ENCODE measurements at regions not wholly inside any gene's neighbourhood (a gene's known extent, or its start where the extent isn't known, plus 50 kb on each side); places are given as distances from the start of the nearest gene placed in this dataset.
"Not testable (repeated sequence)": the region's sequence is repeated elsewhere in the genome, so short reads cannot be mapped to it uniquely, and the experiment has no call there.

DNA sequence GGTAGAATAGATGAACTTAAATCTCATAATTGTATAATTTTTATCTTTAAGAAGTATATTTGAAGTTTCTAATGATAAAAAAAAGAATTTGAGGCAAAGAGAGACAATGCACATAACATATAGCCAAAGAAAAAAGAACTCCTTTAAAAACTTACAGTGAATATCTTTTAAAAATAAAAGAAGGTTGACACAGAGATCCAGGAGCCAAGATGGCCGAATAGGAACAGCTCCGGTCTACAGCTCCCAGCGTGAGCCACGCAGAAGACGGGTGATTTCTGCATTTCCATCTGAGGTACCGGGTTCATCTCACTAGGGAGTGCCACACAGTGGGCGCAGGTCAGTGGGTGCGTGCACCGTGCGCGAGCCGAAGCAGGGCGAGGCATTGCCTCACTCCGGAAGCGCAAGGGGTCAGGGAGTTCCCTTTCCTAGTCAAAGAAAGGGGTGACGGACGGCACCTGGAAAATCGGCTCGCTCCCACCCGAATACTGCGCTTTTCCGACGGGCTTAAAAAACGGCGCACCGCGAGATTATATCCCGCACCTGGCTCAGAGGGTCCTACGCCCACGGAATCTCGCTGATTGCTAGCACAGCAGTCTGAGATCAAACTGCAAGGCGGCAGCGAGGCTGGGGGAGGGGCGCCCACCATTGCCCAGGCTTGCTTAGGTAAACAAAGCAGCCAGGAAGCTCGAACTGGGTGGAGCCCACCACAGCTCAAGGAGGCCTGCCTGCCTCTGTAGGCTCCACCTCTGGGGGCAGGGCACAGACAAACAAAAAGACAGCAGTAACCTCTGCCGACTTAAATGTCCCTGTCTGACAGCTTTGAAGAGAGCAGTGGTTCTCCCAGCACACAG lies 84.9 kb upstream of the G2E3 start:
- H3K4me1 Mint-ChIP-seq; H3K4me3 Mint-ChIP-seq; CTCF ChIA-PET; ATAC-seq; H3K9me3 Mint-ChIP-seq (ENCODE audit: low read depth); H3K27ac Mint-ChIP-seq; H3K36me3 Mint-ChIP-seq; DNase-seq: not testable (repeated sequence)
- H3K27me3 Mint-ChIP-seq: peaks cover 10% of the 10 kb centered on the region

DNA sequence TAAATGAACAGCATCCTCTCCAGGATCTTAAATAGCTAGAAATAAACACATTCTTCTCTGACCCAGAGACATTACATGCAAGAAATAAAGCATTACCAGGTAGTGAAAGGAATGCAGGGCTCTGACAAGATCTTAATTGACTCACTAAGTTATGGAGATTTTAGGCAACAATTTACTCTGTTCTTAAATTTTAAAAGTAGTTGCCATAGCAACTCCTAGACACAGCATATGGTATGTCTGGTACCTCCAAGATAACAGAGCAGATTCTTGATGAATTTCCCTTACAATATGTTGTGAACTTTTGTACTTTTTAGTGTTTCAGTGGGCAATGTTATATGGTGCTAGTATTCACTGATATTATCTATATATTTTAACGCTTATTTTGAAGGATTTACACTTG lies 76.7 kb upstream of the G2E3 start:
- CTCF ChIA-PET: no interaction called here
- no peak for DNase-seq
- Mint-ChIP-seq H3K36me3 (no peaks in the 10 kb centered on the region), H3K27ac (no peak overlapping the region), H3K27me3 (peaks cover 8% of the 10 kb centered on the region), H3K9me3 (ENCODE audit: low read depth) (no peaks in the 10 kb centered on the region), H3K4me3 (no peak overlapping the region), H3K4me1 (no peaks in the 10 kb centered on the region)
- no peak for ATAC-seq

DNA sequence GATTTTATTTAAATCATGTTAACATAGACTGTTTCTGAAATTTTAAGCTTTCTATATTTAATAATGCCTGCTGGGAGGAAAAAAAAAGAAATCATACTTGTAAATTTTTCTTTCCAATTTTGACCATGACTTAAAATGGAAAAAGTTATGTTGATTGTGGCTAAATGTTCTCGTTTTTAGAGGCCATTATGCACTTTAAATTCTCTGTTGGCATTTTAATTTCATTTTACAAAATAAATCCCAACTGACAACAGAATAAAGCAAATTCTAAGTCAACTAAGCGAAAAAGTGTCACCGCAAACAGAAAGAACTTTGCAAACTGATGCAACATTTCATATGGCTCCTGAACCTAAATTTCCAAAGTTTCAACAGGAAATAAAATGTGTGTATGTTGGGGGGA lies 74.8 kb upstream of the G2E3 start:
- CTCF ChIA-PET: no interaction called here
- peaks cover 8% of the 10 kb centered on the region for H3K27me3 Mint-ChIP-seq

DNA sequence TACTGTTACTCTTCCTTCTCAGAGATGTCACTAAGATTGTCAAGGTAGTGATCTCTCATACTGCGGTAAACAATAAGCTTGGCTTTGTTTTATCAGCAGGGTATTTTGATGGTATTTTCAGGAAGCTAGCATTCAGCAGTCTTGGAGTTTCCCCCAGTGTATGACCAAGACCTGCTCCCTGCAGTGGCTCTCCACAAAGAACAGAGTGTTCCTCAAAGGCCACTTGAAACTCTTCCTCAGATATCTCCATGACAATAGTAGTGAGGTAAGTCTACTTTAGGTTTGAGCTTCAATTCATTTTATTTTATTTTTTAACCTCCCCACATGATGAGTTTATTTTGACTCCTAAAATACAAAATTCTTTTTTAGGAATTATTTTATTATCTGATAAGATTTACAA lies 74.0 kb upstream of the G2E3 start:
- no peak overlapping the region for H3K27ac Mint-ChIP-seq
- H3K27me3 Mint-ChIP-seq: peaks cover 9% of the 10 kb centered on the region
- DNase-seq (no peak), ATAC-seq (no peak)
- H3K4me1 Mint-ChIP-seq: no peaks in the 10 kb centered on the region
- H3K4me3 Mint-ChIP-seq: no peak overlapping the region
- H3K9me3 Mint-ChIP-seq (ENCODE audit: low read depth): no peaks in the 10 kb centered on the region
- H3K36me3 Mint-ChIP-seq: no peaks in the 10 kb centered on the region
- CTCF ChIA-PET: no interaction called here

More for the DNA sequence above, 74.8 kb upstream of the G2E3 start:
- Mint-ChIP-seq H3K36me3 (no peaks in the 10 kb centered on the region), H3K4me1 (no peaks in the 10 kb centered on the region), H3K27ac (no peak overlapping the region), H3K4me3 (no peak overlapping the region), H3K9me3 (ENCODE audit: low read depth) (no peaks in the 10 kb centered on the region)
- DNase-seq (no peak), ATAC-seq (no peak)

DNA sequence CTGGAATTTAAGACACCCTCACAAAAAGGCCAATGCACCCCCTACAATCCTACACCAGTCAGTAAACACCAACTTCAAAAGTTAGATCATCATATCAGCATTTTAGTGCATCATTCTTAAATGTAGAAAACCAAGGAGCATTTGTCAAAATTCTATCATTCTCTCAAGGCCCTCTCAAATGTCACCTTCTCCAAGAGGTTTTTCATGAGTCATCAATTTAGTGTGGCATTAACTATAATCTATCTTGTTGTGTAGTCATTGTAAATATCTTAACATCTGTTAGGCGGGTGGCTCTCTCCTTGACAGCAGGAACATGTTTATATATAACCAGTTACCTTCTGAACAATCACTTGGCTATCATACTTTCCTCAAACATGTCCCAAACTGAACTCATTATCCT lies 62.1 kb upstream of the G2E3 start:
- ATAC-seq (no peak), DNase-seq (no peak)
- H3K4me1 Mint-ChIP-seq: no peaks in the 10 kb centered on the region
- no peaks in the 10 kb centered on the region for H3K9me3 Mint-ChIP-seq (ENCODE audit: low read depth)
- no peak overlapping the region for H3K4me3 Mint-ChIP-seq
- H3K36me3 Mint-ChIP-seq: no peaks in the 10 kb centered on the region
- H3K27ac Mint-ChIP-seq: no peak overlapping the region
- peaks cover 25% of the 10 kb centered on the region for H3K27me3 Mint-ChIP-seq
- CTCF ChIA-PET: no interaction called here

DNA sequence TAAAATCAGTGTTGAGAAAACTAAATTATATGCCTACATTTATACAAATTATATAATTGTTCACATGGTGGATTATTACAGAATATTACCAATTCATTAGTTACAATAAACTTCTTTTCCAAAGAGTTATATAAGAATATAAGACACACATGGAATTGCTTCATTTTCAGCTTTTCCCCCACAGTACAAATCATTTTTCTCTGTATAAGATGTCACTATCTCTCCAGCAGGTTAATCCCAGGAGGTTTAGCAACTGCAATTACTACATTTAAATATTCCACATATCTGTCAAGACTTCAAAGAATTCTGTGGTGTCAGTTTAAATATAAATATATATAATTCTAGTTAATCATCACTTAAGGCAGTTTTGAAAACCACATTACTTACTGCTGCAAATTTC lies 59.6 kb upstream of the G2E3 start:
- Mint-ChIP-seq H3K27me3 (peaks cover 22% of the 10 kb centered on the region), H3K4me3 (no peak overlapping the region), H3K27ac (no peak overlapping the region), H3K4me1 (no peaks in the 10 kb centered on the region), H3K9me3 (ENCODE audit: low read depth) (no peaks in the 10 kb centered on the region), H3K36me3 (no peaks in the 10 kb centered on the region)
- CTCF ChIA-PET: no interaction called here
- ATAC-seq (no peak), DNase-seq (no peak)

DNA sequence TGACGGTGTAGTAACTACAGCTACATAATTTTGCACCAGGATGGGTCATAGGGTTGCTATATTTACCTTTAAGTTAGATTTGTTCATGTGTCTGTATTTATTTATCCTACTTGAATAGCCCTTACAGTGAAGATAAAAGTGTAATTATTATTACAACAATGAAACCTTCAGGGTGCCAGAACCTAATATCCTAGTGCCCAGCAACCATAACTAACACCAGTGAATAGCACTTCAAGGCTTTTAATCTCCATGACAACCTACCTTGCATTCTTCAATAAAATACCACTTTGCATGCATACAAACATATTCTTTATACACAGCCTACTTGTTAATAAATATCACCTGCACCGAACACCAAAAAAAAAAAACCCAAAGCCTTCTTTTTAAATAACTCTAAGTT lies 58.7 kb upstream of the G2E3 start:
- Mint-ChIP-seq H3K36me3 (no peaks in the 10 kb centered on the region), H3K4me1 (no peaks in the 10 kb centered on the region), H3K27ac (no peak overlapping the region), H3K9me3 (ENCODE audit: low read depth) (no peaks in the 10 kb centered on the region), H3K4me3 (no peak overlapping the region), H3K27me3 (peaks cover 22% of the 10 kb centered on the region)
- DNase-seq (no peak), ATAC-seq (no peak)
- CTCF ChIA-PET: no interaction called here

DNA sequence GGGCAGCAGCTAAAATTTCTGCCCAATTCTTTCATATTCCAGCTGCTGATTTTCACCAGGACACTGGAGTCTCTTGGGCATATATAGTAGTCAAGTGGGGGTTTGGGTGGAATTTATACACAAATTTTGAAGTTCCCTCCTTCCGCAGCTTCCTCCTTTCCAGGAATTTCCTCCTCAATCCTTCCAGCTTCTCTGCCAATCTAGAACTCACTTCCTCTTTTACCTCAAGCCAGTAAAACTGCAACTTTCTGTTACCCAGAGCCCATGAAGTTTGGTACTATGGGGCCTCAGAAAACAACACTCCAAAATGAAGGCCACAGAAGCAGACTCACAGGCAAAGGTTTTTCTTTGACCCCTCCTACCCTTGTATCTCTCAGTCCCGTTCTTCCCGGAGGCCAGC lies 51.7 kb upstream of the G2E3 start:
- Mint-ChIP-seq H3K36me3 (no peaks in the 10 kb centered on the region), H3K27me3 (peaks cover 21% of the 10 kb centered on the region), H3K9me3 (ENCODE audit: low read depth) (no peaks in the 10 kb centered on the region), H3K4me3 (no peak overlapping the region), H3K27ac (no peak overlapping the region), H3K4me1 (peaks cover 2% of the 10 kb centered on the region)
- CTCF ChIA-PET: no interaction called here
- ATAC-seq (no peak), DNase-seq (no peak)
